GM21526 (cell line): ENCODE measurements at regions not wholly inside any gene's neighbourhood (a gene's known extent, or its start where the extent isn't known, plus 50 kb on each side); places are given as distances from the start of the nearest gene placed in this dataset.

Source experiments
- ATAC-seq: cut with Tn5 transposase; IDR thresholded peaks from one replicate; pipeline ENCODE4 v1.9.1; 2021; ENCODE audit warnings: moderate library complexity; ENCODE audit not compliant: unreplicated experiment, low FRiP score

GRCh38 chr7:110168010-110168409, 922.9 kb upstream of the LRRN3 start:
- ATAC-seq: no peak

GRCh38 chr7:110170841-110171240, 920.1 kb upstream of the LRRN3 start:
- ATAC-seq: no peak

DNA sequence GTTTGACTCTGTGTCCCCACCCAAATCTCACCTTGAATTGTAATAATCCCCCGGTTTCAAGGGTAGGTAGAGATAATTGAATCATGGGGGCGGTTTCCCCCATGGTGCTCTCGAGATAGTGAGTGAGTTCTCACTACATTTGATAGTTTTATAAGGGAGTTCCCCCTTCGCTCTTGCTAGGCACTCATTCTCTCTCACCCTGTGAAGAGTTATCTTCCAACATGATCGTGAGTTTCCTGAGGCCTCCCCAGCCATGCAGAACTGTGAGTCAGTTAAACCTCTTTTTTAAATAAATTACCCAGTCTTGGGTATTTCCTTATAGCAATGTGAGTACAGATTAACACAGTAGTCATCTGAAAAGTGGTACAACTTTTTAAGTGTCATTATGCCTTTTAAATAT, 913.5 kb upstream of the LRRN3 start:
- no peak for ATAC-seq

DNA sequence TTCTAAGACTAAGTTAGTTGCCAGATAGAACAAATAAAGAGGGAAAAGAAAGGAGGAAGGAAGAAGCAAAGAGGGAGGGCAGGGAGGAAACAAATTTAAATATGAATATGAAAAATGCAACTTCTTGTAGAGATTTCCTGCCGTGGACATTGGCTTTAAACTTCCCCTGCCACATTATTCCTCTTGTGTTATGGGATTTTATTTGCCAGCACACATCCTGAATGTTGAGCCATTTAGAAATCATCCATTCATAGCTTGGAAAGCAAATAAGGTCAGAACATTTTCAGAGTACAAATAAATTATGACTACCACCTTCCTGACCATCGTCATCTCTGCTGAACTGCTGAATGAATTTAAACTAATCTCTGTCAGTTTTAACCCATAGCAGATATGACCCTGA, 911.9 kb upstream of the LRRN3 start:
- ATAC-seq: no peak

DNA sequence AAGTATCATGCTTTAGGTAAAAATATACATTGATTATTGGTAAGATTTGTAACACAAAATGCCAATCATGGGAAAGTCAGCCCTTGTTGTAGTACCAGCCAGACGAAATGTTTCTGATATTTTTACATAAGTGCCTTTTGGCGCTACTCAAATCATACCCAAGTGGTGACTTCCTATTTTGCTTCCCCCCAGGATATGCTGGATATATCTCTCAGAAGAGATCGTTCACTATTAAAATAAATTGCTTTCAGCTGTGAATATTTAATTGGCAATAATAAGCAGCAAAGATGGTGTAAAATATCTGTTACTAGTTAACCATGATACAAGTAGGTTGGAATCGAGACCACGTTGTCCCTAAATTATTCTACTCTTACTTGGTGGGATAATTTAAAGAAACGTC, 909.2 kb upstream of the LRRN3 start:
- no peak for ATAC-seq

- no peak for ATAC-seq
Measured at GRCh38 chr7:110186334-110186733, 904.6 kb upstream of the LRRN3 start.

DNA sequence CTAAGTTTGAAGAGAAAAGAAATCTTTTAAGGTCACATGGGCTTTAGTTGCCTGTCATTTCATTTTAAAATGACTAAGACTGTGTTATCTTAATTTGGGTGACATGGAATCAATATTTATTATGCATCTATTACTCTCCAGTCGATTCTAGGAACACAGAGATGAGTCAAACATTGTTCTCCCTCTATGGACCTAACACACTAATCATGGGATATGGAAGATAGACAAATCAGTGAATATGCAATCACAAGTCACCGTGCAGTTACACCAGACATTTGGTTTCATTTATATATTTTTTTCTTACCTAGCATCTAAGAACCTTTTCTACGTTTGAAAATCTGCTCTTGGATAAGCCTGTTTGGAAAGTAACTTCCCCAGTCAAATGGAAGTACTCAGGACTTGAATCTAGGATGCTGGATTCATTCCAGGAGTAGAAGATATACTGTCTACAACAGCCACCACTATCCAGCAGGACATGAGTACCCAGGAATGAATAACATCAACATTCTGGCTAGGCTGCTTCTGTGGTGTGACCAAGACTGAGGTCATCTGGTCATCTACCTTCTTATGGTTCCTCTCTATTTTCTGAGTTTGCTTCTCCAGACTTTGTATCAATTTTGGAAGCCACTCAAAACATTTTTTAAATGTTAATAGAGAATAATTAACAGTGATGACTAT, 902.9 kb upstream of the LRRN3 start:
- ATAC-seq: no peak

DNA sequence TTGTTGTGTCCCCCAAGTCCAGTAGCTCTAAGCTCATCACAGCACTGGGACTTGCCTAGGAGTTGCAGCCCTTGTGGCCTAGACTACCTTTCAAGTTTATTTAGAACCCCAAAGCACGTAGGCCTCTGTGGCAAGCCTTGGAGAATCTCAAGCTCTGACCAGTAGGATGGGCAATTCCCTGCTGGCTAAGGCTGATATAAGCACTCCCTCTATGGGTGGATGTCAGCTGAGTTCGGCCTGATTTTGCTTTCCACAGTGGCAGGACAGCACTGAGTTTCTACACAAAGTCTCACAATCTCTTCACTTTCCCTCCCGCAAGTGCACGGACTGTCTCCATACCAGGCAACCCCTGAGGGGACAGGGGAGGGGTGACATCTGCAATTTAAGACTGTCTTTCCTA, 886.4 kb upstream of the LRRN3 start:
- ATAC-seq: no peak

GRCh38 chr7:110205899-110206298, 885.0 kb upstream of the LRRN3 start:
- ATAC-seq: no peak

GRCh38 chr7:110209884-110210283, 881.0 kb upstream of the LRRN3 start:
- no peak for ATAC-seq

GRCh38 chr7:110210941-110211608, 879.9 kb upstream of the LRRN3 start:
- ATAC-seq: no peak

DNA sequence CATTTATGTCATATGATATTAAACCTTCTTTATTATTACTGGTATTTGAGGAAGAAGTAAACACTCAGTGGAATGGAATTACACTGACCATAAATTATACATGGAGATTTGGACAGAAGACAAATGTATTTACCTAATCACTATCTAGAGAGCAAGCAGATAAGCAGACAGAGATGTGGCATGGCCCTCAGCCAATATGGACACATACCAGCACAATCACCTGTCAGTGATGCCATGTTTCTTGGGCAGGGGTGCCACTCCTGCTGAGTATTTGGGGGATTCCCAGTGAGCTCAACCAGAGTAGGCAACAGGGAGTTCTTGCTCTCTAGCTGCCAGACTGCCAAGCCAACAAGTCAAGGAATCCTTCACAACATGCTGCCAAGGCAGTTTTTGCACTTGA, 866.3 kb upstream of the LRRN3 start:
- ATAC-seq: no peak

DNA sequence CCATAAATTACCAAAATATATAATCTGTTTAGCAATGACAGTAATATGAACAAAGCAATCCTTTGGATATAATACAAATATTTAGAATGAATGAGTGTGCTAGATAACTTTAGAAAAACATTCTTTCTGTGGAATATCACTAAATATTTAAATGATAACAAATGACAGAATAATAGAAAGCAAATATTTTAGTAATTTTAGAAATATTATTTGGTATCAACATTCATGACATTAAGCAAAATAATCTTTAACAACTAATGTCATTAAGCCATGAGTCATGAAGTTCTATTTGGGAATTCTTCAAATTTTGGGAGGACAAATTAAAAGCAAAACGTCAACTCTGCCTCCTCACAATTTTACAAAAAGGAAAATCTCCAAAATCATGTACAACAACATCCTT, 844.8 kb upstream of the LRRN3 start:
- ATAC-seq: no peak

- no peak for ATAC-seq
Measured at GRCh38 chr7:110253093-110253492, 837.8 kb upstream of the LRRN3 start.

DNA sequence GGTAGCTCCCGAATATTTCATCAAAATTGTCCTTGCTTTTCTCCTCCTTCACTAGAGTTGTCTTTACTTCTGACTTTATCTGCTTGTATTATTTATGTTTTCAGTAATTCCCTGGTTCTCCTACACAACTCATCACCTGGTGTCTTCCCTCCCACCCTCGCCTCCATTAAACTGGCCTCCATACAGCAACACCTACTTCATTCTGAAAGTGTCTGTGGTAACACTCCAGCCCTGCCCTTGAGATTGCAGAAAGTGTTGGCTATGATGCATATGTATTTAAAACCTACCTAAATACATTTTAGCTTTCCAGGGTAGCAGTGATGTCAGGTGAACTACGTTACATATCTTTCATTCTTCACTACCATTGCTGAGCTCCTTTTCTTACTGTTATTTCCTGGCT, 833.3 kb upstream of the LRRN3 start:
- no peak for ATAC-seq

DNA sequence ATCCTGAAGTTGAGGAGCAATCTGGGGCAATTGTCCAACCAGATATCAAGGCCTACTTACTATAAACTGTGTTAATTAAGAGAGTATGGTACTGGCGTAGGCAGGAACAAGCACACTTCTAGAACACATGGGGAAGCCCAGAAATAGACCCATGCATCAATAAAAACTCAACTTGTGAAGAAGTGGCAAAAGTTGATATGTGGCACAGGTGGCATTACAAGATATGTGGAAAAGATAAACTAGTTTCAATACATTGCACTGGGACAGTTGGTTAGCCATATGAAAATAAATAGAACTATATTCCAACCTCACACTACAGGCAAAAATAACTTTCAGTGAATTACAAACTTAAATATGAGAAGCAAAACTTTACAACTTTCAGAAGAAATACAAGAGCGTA, 828.7 kb upstream of the LRRN3 start:
- ATAC-seq: no peak

DNA sequence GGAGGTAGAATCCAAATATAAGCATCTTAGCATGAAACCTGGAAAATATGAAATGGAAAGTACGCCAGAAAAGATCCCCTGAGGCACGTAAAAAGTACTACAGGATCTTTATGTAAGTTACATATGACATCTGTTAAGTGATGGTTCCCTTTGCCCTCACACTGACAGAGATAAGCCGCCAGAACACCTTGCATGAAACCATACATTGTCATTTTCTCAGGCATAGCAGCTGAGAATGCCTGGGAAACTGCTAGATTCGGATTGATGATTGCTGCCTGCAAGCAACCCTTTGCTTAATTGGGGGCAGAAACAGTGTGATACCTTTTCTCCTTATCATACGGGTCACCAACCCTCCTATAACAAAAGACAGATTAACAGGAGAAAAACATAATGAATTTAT, 826.6 kb upstream of the LRRN3 start:
- ATAC-seq: no peak

GRCh38 chr7:110281362-110281761, 809.6 kb upstream of the LRRN3 start:
- ATAC-seq: no peak

- no peak for ATAC-seq
Measured at GRCh38 chr7:110283056-110283455, 807.9 kb upstream of the LRRN3 start.

DNA sequence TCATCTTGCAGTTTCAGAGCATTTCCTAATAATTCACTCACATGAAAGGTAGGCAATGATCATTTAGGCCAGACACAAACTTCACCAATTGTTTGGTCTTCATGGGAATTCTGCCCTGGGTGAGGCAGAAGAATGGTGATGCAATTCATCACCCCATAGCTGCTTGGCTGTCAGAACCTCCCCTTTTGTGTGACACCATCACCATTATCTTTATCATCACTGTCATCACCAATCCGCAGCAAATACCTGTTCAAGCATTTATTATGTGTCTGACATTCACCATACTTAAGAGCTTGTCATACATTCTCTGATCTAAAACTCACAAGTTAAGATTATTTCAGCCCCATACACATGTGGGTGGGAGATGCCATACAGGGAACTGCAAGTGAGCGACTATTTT, 799.5 kb upstream of the LRRN3 start:
- no peak for ATAC-seq

DNA sequence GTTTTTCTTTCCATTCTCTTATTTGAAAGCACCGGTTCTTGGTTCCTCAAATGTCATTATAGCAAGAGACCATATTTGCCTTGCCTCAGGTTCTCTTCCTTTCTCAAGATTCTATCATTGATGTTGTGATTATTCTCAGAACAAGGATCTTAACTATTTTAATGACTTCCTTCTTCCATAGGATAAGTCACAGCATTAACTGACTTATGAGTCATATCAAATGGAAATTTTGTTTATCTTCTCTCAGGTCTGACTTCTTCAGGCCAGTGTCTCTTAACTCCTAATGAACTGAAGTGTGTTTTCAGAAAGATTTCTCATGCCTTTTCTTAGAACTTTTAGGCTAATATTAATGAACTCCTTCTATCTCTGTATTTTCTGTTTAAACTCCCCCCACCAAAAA, 794.6 kb upstream of the LRRN3 start:
- no peak for ATAC-seq

- no peak for ATAC-seq
Measured at GRCh38 chr7:110307776-110308175, 783.2 kb upstream of the LRRN3 start.

GRCh38 chr7:110308791-110309190, 782.1 kb upstream of the LRRN3 start:
- no peak for ATAC-seq
